ENCODE measurements at regions not wholly inside any gene's neighbourhood (a gene's known extent, or its start where the extent isn't known, plus 50 kb on each side); places are given as distances from the start of the nearest gene placed in this dataset.

DNA sequence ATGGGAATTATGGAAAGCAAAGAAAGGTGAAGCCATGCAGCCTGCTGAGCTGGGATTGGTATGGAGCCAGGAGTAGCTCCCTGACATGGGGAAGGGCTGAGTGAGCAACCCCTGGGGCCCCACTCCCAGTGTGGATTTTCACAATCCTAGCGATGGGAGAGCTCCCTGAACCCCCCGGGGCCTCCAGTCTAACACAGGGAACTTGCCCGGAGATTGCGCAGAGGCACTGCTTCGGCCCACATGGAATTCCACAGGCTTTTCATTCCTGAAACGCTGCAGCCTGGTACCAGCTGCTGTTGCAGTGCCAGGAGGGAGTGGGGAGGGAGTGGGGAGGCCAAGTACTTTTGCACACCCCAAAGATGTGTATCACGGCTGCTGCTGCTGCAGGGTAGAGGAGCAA lies 110.4 kb upstream of the C21orf91 start:
- ChIA-PET POLR2A (ENCODE audit: partially characterized antibody) (interaction anchor here (0.7 kb wide), 1 partner anchor 1774 kb away, joined by 3 read pairs; no protein-coding TSS in a partner anchor), CTCF (ENCODE audit: partially characterized antibody) (interaction anchor here (0.7 to 1.5 kb wide), 3 partner anchors 44 to 256 kb away, joined by 3 to 4 read pairs (median 3); no protein-coding TSS in a partner anchor)
- peaks cover 0 to 3% of the 10 kb centered on the region in 2 experiments; a peak in 1 of 4 replicates for H3K9me3 ChIP-seq (ENCODE audit: insufficient read depth in 2 of 2, low read depth in 1 of 2, low read length in 1 of 2)
- no peak overlapping the region for H3K27ac ChIP-seq (ENCODE audit: low read depth, low read length)
- H2AFZ ChIP-seq (ENCODE audit: low read length), result peak overlapping the region; percentile 92
- no peak overlapping the region for H3K4me2 ChIP-seq (ENCODE audit: insufficient read depth in 1 of 2, low read depth in 2 of 2, low read length in 2 of 2)
- no peaks in the 10 kb centered on the region for H3K79me2 ChIP-seq (ENCODE audit: control insufficient read depth in 1 of 2, insufficient read depth in 2 of 2, low read length in 2 of 2)
- no peaks in the 10 kb centered on the region for H3K36me3 ChIP-seq (ENCODE audit: control insufficient read depth in 2 of 4, insufficient read depth in 4 of 4, low read length in 3 of 4)
- H2BK15ac ChIP-seq (ENCODE audit: low read length), result no peak overlapping the region
- no peaks in the 10 kb centered on the region; a peak in 2 of 7 replicates for H3K4me1 ChIP-seq (replicated peaks in 1 of 4; ENCODE audit: control insufficient read depth in 3 of 4, insufficient read depth in 4 of 4, low read length in 3 of 4)
- no peak overlapping the region for H3K9ac ChIP-seq (replicated peaks in 1 of 4; ENCODE audit: extremely low read depth in 1 of 4, low read depth in 3 of 4, low read length in 3 of 4)
- H3K27me3 ChIP-seq (replicated peaks in 1 of 4; ENCODE audit: control insufficient read depth in 3 of 4, extremely low read depth in 1 of 4, insufficient read depth in 3 of 4, low read length in 3 of 4), result no peaks in the 10 kb centered on the region
- no peaks in the 10 kb centered on the region for H4K20me1 ChIP-seq (replicated peaks in 1 of 2; ENCODE audit: control insufficient read depth in 1 of 2, insufficient read depth in 2 of 2, low read length in 2 of 2)
- DNase-seq (ENCODE audit: low read depth in 1 of 2, low spot score in 2 of 2) (no peak), FAIRE-seq (no peak)
- WGBS, 2 experiments (ENCODE audit: extremely low coverage in 1 of 2, insufficient coverage in 1 of 2, insufficient read length in 1 of 2, insufficient replicate concordance in 2 of 2, low coverage in 1 of 2, low lambda C conversion rate in 2 of 2, missing lambda C conversion rate in 1 of 2), result 83% methylated on average over 7 of the region's 7 CpGs; no CpG with 5 or more reads in 1 of the 2 experiments
- H3K56ac ChIP-seq (replicated peaks; ENCODE audit: insufficient read length, low read depth, low read length), result no peak overlapping the region
- H3K4me3 ChIP-seq (ENCODE audit: extremely low read depth in 1 of 4, insufficient read depth in 2 of 4, low read depth in 3 of 4, low read length in 4 of 4), result no peak overlapping the region
- H4K5ac ChIP-seq (ENCODE audit: insufficient read length, low read depth, low read length), result no peak overlapping the region
- no peak overlapping the region for H3K23ac ChIP-seq (ENCODE audit: insufficient read length)
- H3K79me1 ChIP-seq (ENCODE audit: low read depth, low read length), result no peaks in the 10 kb centered on the region
- no peak overlapping the region for H4K8ac ChIP-seq (ENCODE audit: extremely low read depth, insufficient read depth, low read length)
- no peak overlapping the region for H3K18ac ChIP-seq (ENCODE audit: extremely low read depth, low read length)
- H2BK12ac ChIP-seq (ENCODE audit: low read depth, low read length), result peak overlapping the region; percentile 39; the same call in 1 of the 2 replicates
- no peak overlapping the region for H3K14ac ChIP-seq (ENCODE audit: insufficient read length)
- no peak overlapping the region for H2BK20ac ChIP-seq (ENCODE audit: low read length)
- H2BK120ac ChIP-seq (replicated peaks; ENCODE audit: low read depth, low read length), result no peak overlapping the region
- H2BK5ac ChIP-seq (ENCODE audit: low read depth, low read length), result no peak overlapping the region
- no peak overlapping the region for H4K91ac ChIP-seq (replicated peaks; ENCODE audit: insufficient read length, low read length)
- no peak overlapping the region for H3K4ac ChIP-seq (replicated peaks; ENCODE audit: insufficient read length, low read depth, low read length)
- no peak overlapping the region for H2AK5ac ChIP-seq (ENCODE audit: low read depth, low read length)
- no peaks in the 10 kb centered on the region for H3K23me2 ChIP-seq (ENCODE audit: low read depth, low read length)
- no peak for TF ChIP-seq EGR1 (IDR thresholded peaks at IDR 0.05; ENCODE audit: borderline replicate concordance, low read depth, low read length)
- TF ChIP-seq POLR2AphosphoS5 (IDR thresholded peaks at IDR 0.05; ENCODE audit: low read depth, low read length), result no peak
- TF ChIP-seq, protein P1, sequence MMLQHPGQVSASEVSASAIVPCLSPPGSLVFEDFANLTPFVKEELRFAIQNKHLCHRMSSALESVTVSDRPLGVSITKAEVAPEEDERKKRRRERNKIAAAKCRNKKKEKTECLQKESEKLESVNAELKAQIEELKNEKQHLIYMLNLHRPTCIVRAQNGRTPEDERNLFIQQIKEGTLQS (IDR thresholded peaks at IDR 0.05; ENCODE audit: insufficient read depth, low read depth, low read length), result no peak
- no peak for TF ChIP-seq GABPA (IDR thresholded peaks at IDR 0.05; ENCODE audit: borderline replicate concordance, insufficient read depth, low read length)
